Stimulated activated CD8-positive, alpha-beta memory T cell treated with anti-CD3 and anti-CD28 coated beads, Interleukin-2, amount 100 ng/mL, for 1 hour (primary cell): ENCODE measurements at regions not wholly inside any gene's neighbourhood (a gene's known extent, or its start where the extent isn't known, plus 50 kb on each side); places are given as distances from the start of the nearest gene placed in this dataset.

Source experiments
- DNase-seq, 2 donors: peaks; one replicate each; pipeline ENCODE4 v3.0.0-alpha.2; 2020; ENCODE audit warnings: low read depth in 2 of 2

- no peak for DNase-seq
Observed at GRCh38 chr2:2848621-2849333, 517.7 kb upstream of the MYT1L start.

GRCh38 chr2:2848198-2848597, 517.1 kb upstream of the MYT1L start:
- no peak for DNase-seq

- no peak for DNase-seq
Observed at GRCh38 chr2:2847209-2847676, 516.2 kb upstream of the MYT1L start.

- no peak for DNase-seq
Observed at GRCh38 chr2:2846332-2847208, 515.5 kb upstream of the MYT1L start.

- DNase-seq = no peak
Observed at GRCh38 chr2:2845806-2846315, 514.8 kb upstream of the MYT1L start.

GRCh38 chr2:2845267-2845666, 514.2 kb upstream of the MYT1L start:
- DNase-seq = no peak

GRCh38 chr2:2843969-2844548, 513.0 kb upstream of the MYT1L start:
- no peak for DNase-seq

- DNase-seq = no peak
Observed at GRCh38 chr2:2842466-2842865, 511.4 kb upstream of the MYT1L start.

GRCh38 chr2:2840681-2841300, 509.7 kb upstream of the MYT1L start:
- DNase-seq = no peak

GRCh38 chr2:2839782-2840531, 508.9 kb upstream of the MYT1L start:
- no peak for DNase-seq

- no peak for DNase-seq
Observed at GRCh38 chr2:2839393-2839781, 508.3 kb upstream of the MYT1L start.

GRCh38 chr2:2838548-2838845, 507.4 kb upstream of the MYT1L start:
- no peak for DNase-seq

GRCh38 chr2:2837746-2838547, 506.9 kb upstream of the MYT1L start:
- no peak for DNase-seq

- DNase-seq = no peak
Observed at GRCh38 chr2:2836343-2837070, 505.4 kb upstream of the MYT1L start.

- DNase-seq = no peak
Observed at GRCh38 chr2:2834516-2835254, 503.6 kb upstream of the MYT1L start.

GRCh38 chr2:2834105-2834504, 503.0 kb upstream of the MYT1L start:
- DNase-seq = no peak

GRCh38 chr2:2832657-2833056, 501.6 kb upstream of the MYT1L start:
- DNase-seq = no peak

- DNase-seq = no peak
Observed at GRCh38 chr2:2831633-2832032, 500.6 kb upstream of the MYT1L start.

GRCh38 chr2:2830576-2830975, 499.5 kb upstream of the MYT1L start:
- no peak for DNase-seq
